Ishikawa (cell line): ENCODE measurements at regions not wholly inside any gene's neighbourhood (a gene's known extent, or its start where the extent isn't known, plus 50 kb on each side); places are given as distances from the start of the nearest gene placed in this dataset.

Experiments used
- CEBPB ChIP-seq: IDR thresholded peaks from 2 replicates; pipeline ENCODE4 v1.6.1; 2012
- CREB1 ChIP-seq: IDR thresholded peaks from 2 replicates; pipeline ENCODE4 v1.6.1; 2012; ENCODE audit warnings: low read depth
- EGR1 ChIP-seq: IDR thresholded peaks from 2 replicates; pipeline ENCODE4 v1.6.1; 2012
- EP300 ChIP-seq: IDR thresholded peaks from 2 replicates; pipeline ENCODE4 v1.6.1; 2012; ENCODE audit warnings: borderline replicate concordance
- FOXM1 ChIP-seq: IDR thresholded peaks from 2 replicates; pipeline ENCODE4 v1.6.1; 2012; ENCODE audit warnings: low read depth, borderline replicate concordance
- MAX ChIP-seq: IDR thresholded peaks from 2 replicates; pipeline ENCODE4 v1.6.1; 2012
- NFIC ChIP-seq: IDR thresholded peaks from 2 replicates; pipeline ENCODE4 v1.6.1; 2012
- RAD21 ChIP-seq: IDR thresholded peaks from 2 replicates; pipeline ENCODE4 v1.6.1; 2012; ENCODE audit warnings: low read depth
- REST ChIP-seq: IDR thresholded peaks from 2 replicates; pipeline ENCODE4 v1.6.1; 2012; ENCODE audit warnings: low read depth, mild to moderate bottlenecking
- TAF1 ChIP-seq: IDR thresholded peaks from 2 replicates; pipeline ENCODE4 v1.6.1; 2012; ENCODE audit warnings: low read depth, mild to moderate bottlenecking
- TCF12 ChIP-seq: IDR thresholded peaks from 2 replicates; pipeline ENCODE4 v1.6.1; 2012; ENCODE audit warnings: low read depth
- TEAD4 ChIP-seq: IDR thresholded peaks from 2 replicates; pipeline ENCODE4 v1.6.1; 2012
- YY1 ChIP-seq: IDR thresholded peaks from 2 replicates; pipeline ENCODE4 v1.6.1; 2012; ENCODE audit warnings: low read depth
- ZBTB7A ChIP-seq: IDR thresholded peaks from 2 replicates; pipeline ENCODE4 v1.6.1; 2012; ENCODE audit warnings: low read depth
- TF ChIP-seq, protein P1 (sequence below): IDR thresholded peaks from 2 replicates; pipeline ENCODE4 v1.6.1; 2012

DNA sequence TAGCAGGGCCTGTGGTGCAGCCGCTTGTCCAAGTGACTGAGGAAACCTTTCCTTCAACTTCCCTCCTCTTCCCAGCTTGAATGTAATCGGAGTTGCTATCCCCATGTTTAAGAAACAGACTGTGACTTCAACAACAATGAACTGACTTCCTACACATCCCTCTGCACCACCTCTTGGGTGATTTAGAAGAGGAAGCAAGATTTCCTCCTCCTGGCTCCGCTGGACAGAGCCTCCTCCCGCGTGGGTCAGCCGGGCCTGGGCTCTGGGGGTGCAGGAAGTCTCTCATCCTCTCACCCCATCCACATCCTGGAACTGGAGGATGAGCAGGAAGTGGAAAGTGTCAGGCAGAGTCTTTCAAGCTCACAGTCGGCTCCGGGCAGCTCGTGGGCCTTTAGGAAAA lies 84.3 kb downstream of the GATA6 start:
- no peak for TF ChIP-seq ZBTB7A
- TF ChIP-seq TAF1: no peak
- no peak for TF ChIP-seq CEBPB
- TF ChIP-seq YY1: no peak
- TF ChIP-seq MAX: no peak
- TF ChIP-seq NFIC: no peak
- TF ChIP-seq TCF12: no peak
- TF ChIP-seq TEAD4: no peak
- no peak for TF ChIP-seq FOXM1
- TF ChIP-seq RAD21: no peak
- no peak for TF ChIP-seq CREB1
- no peak for TF ChIP-seq EP300
- TF ChIP-seq, protein P1, sequence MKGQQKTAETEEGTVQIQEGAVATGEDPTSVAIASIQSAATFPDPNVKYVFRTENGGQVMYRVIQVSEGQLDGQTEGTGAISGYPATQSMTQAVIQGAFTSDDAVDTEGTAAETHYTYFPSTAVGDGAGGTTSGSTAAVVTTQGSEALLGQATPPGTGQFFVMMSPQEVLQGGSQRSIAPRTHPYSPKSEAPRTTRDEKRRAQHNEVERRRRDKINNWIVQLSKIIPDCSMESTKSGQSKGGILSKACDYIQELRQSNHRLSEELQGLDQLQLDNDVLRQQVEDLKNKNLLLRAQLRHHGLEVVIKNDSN: no peak
- TF ChIP-seq EGR1: no peak
- TF ChIP-seq REST: no peak

- TF ChIP-seq TAF1 (no peak), NFIC (no peak), RAD21 (no peak), EGR1 (no peak), TCF12 (no peak), TEAD4 (no peak), YY1 (no peak), REST (no peak), FOXM1 (no peak), CEBPB (no peak), CREB1 (no peak)
- TF ChIP-seq, protein P1: no peak
Observed at GRCh38 chr18:22253156-22253555, 83.8 kb downstream of the GATA6 start.
